M059J (cell line): ENCODE measurements at regions not wholly inside any gene's neighbourhood (a gene's known extent, or its start where the extent isn't known, plus 50 kb on each side); places are given as distances from the start of the nearest gene placed in this dataset.

ENCODE experiments used
- DNase-seq: peaks from one replicate; pipeline ENCODE4 v3.0.0-alpha.2; 2012; ENCODE audit warnings: low read depth

- no peak for DNase-seq
These were observed 122.6 kb downstream of the P2RY1 start for GRCh38 chr3:152957491-152957890.

DNA sequence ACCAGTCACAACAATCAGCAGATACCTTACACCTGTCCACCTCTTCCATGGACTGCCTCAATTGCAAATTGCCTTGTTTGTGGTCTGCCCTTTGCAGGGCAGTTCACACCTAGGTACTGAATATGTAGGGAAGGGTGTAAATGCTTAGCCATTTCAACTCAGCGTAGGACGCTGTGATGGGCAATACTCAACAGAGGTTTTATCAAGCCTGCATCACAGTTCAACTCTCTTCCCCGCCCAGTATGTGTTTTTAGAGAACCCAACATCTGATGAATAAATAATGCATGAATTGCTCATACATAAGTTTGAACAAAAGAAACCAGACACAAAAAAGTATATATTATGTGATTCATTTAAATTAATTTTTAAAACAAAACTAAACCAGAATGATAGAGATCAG, 124.4 kb downstream of the P2RY1 start:
- DNase-seq, result no peak

DNA sequence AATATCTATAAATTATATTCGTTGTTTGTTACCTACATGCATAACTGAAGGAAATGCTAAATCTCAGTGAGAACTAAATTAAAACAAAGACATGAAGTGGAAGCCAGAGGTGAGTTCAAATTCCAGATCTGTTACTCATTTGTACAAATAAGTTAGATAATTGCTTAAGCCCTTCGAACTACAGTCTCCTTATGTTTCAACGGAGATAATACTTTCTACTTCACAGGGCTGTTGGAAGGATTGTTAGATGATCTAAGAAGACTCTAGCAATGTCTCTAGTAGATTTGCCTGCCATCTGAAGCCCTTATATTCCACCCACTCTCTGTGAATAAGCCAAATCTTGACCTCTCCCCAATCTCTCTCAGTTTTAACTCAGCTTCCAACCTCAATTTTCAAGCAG, 125.8 kb downstream of the P2RY1 start:
- no peak for DNase-seq

DNA sequence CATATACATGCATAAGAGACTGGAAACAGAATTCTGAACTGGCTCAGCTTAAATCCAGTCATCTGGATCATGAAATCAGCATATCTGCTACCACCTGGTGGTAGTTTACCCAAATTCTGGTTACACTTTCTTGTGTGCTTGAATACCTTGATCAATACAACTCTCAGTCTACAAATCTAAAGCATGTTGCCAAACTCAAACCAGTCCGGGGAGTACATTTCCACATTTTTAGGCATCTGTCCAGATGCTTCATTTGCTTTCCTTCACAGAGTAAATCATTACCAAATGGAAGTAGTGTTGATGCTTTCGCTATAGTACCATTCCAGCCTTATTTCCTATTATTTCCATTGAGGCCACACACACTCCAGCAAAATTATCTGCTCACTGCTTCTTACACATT, 126.4 kb downstream of the P2RY1 start:
- peak; percentile 11 for DNase-seq

GRCh38 chr3:152964911-152965609, 130.1 kb downstream of the P2RY1 start:
- DNase-seq, result no peak

DNA sequence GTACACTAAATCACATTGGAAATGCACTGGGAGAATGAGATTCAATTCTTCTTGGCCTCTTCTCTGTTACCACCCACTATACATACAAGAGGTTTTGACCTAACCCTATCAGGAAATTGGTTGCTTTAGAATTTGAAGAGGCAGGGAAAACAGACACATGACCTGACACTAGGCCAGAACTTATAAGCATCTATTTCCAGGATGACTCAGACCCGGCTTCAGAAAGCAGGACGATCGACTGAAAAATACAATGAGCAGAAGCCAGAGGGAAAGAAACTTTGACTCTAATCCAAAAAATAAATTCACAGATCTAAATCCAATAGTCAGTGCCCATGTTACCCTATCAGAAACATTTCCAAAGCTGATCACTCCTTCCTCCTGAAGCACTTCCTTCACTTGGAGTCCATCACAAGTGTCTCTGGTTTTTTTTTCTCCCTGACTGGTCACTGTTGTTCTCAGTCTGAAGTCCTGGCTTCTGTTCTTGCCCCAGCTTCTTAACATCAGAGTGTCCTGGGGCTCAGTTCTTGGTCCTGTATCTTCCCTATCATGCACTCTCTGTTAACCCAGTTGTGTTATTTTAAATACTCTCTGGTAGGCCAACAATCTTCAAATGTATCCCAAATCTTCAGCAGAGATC, 133.6 kb downstream of the P2RY1 start:
- DNase-seq, result no peak

GRCh38 chr3:152969557-152970300, 134.8 kb downstream of the P2RY1 start:
- no peak for DNase-seq

DNA sequence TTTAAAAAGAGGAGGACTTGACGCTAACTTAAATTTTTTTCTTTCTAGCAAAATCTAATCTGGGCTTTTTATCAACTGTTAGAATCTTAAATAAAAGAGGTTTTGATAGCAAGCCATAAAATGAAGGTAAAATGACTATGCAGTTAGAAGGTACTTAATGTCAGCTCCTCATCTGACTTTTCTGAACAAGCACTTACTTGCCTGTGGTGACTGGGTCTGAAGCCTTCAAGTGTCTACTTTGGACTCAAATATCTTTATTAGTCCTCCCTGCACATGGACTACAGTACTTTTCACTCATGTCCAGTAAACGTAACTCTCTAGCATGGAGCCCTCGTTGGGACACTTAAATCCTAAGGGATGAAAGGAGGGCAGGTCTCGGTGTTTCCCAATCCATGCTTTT, 135.9 kb downstream of the P2RY1 start:
- DNase-seq, result no peak

GRCh38 chr3:152971880-152972279, 136.9 kb downstream of the P2RY1 start:
- DNase-seq, result no peak

DNA sequence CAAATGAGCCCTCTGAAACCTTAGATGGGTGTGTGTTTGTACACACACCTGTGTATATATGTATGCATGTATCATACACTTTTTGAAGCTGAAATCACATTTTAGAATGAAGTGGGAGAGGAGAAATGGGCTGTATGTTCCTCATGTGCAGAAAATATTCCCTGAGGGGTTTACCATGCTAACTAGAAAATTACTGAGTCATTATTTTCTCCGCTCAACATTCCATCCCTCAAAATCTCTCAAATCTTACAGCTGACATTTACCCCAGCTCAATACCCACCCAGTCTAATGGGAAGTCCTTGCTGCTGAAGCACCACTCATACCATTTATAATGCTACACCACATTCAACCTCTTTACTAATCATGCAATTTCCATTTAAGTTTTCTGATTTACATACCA, 138.6 kb downstream of the P2RY1 start:
- DNase-seq, result no peak

- DNase-seq, result no peak
These were observed 141.3 kb downstream of the P2RY1 start for GRCh38 chr3:152976239-152976638.

GRCh38 chr3:152977366-152977765, 142.4 kb downstream of the P2RY1 start:
- DNase-seq, result no peak

GRCh38 chr3:152978152-152978551, 143.2 kb downstream of the P2RY1 start:
- DNase-seq, result no peak

GRCh38 chr3:152997526-152997925, 162.6 kb downstream of the P2RY1 start:
- no peak for DNase-seq

GRCh38 chr3:152998591-152998990, 163.4 kb upstream of the RAP2B start:
- DNase-seq, result no peak

- no peak for DNase-seq
These were observed 161.7 kb upstream of the RAP2B start for GRCh38 chr3:153000325-153000724.

GRCh38 chr3:153001210-153002078, 160.6 kb upstream of the RAP2B start:
- no peak for DNase-seq

GRCh38 chr3:153003441-153003840, 158.6 kb upstream of the RAP2B start:
- DNase-seq, result no peak

DNA sequence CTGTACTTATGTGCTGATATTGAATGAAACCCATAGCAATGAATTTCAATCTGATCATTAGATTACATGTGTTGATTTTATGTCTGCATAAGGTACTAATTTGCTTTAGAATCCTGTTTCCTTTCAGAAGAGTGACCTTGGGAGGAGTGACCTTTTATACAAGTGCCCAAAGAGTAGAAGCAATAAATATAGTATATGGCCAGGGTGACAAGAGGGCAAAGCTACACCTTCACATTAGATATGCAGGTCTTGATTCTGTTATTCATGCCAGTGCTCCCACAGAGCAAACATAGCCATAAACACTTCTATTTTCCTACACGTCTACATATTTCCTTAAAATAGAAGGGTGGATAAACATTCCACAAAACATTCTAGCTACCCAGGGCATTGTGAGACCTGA, 158.2 kb upstream of the RAP2B start:
- DNase-seq, result no peak

GRCh38 chr3:153008226-153008625, 153.8 kb upstream of the RAP2B start:
- no peak for DNase-seq

DNA sequence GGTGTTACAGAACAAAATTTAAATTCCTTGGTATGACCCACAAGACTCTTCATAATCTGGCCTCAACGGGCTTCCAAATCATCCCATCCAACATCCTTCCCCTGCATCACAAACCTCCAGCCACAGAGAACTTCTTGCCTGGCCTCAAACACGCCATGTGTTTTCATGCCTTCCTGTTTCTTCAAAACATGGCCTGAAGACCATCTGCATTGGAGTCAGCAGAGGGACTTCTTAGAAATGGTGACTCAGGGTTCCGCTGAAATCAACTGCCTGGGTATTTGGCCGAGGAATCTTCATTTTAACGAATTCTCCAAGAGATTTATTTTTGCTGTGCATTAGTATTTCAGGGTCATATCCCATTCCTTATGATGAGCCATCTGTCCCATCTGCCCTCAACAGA, 138.1 kb upstream of the RAP2B start:
- DNase-seq, result no peak

- peak; percentile 56 for DNase-seq
These were observed 136.0 kb upstream of the RAP2B start for GRCh38 chr3:153026026-153026425.
